Stimulated activated CD4-positive, alpha-beta T cell treated with anti-CD3 and anti-CD28 coated beads, Interleukin-15, amount 100 ng/mL, for 1 hour (primary cell): ENCODE measurements at regions not wholly inside any gene's neighbourhood (a gene's known extent, or its start where the extent isn't known, plus 50 kb on each side); places are given as distances from the start of the nearest gene placed in this dataset.
"Not testable (repeated sequence)": the region's sequence is repeated elsewhere in the genome, so short reads cannot be mapped to it uniquely, and the experiment has no call there.

Experiments used
- DNase-seq, 2 donors: peaks; one replicate each; pipeline ENCODE4 v3.0.0-alpha.2; 2020; ENCODE audit warnings: low read depth in 1 of 2, low spot score in 1 of 2

DNA sequence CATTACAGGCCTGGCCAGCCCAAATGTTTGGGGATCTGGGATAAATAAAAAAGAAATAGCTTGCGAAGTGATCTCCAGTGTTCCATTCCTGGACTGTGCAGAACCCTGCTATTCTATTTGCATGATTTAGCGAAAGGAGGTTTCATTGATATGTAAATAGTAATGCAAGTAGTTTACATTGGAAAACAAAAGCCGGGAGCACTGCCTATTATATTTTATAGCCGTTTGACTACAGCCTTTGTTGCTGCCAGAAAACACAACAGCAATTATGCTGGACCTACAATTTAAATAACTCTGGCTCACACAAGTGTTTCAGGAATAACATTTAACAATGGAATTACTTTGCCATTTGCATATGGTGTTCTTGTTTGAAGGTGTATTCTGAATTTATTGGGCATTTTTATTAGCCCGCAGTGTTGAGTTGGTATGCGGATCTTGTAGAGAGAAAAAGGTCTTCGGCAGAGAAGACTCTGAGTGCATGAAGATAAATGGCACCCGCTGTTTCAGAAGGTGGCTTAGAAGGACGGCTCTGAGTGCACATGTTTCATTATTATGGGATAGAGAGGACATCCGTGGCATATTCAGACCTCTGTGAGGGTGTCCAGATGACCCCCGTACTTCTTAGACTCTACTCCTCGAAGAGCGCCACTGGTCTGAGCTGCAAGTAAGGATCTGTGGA is 315.0 kb downstream of the BRD1 start:
- DNase-seq = no peak

DNA sequence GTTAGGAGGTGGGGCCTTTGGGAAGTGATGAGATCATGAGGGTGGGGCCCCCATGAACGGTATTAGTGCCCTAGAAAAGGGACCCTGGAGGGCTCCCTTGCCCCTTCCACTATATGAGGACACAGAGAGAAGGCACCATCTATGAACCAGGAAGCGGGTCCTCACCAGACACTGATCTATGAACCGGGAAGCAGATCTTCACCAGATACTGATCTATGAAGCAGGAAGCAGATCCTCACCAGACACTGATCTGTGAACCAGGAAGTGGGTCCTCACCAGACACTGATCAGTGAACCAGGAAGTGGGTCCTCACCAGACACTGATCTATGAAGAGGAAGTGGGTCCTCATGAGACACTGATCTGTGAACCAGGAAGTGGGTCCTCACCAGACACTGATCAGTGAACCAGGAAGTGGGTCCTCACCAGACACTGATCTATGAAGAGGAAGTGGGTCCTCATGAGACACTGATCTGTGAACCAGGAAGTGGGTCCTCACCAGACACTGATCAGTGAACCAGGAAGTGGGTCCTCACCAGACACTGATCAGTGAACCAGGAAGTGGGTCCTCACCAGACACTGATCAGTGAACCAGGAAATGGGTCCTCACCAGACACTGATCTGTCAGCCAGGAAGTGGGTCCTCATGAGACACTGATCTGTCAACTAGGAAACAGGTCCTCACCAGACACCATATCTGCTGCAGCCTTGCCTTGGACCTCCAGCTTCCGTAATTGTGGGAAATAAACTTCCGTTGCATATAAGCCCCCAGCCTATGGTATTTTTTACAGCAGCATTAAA is 316.1 kb downstream of the BRD1 start:
- not testable (repeated sequence) for DNase-seq

DNA sequence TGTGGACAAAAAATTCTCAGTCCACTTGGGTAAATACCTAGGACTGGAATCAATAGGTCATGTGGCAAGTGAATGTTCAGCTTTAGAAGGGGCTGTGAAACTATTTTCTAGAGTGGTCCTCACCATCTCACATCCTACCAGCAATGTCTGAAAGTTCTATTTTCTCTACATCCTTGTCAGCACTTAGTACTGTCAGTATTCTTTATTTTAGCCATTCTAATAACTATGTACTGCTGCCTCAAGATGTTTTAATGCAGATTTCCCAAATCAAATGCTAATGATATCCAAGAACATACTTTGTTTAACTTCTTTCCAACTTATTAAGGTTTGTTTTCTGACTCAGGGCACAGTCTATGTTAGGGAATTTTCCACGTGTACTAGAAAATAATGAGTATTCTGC is 317.0 kb downstream of the BRD1 start:
- DNase-seq = no peak

GRCh38 chr22:49509016-49509415 is 318.7 kb downstream of the BRD1 start:
- no peak for DNase-seq

- no peak for DNase-seq
Observed at GRCh38 chr22:49508561-49508960, 319.1 kb downstream of the BRD1 start.

- no peak for DNase-seq
Observed at GRCh38 chr22:49507607-49508292, 319.9 kb downstream of the BRD1 start.

DNA sequence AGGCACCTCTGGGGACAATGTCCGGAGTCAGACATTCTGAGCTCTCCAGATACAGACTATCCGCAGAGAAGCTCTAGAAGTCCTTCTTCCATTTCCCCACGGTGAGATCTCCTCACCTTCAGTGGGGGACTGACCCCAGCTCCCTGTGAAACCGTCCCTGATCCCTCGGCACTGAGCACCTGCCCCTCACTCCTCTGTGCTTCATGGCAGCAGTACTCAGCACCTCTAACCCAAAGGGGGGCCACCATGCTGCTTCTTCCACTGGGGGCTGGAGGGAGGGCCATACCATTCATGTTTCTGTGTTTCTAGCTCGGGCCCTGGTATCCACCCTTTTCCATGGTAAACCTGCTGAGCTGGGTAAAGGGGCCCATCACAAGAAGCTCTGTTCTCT is 321.7 kb downstream of the BRD1 start:
- DNase-seq = no peak

GRCh38 chr22:49505337-49506009 is 322.2 kb downstream of the BRD1 start:
- DNase-seq = no peak

DNA sequence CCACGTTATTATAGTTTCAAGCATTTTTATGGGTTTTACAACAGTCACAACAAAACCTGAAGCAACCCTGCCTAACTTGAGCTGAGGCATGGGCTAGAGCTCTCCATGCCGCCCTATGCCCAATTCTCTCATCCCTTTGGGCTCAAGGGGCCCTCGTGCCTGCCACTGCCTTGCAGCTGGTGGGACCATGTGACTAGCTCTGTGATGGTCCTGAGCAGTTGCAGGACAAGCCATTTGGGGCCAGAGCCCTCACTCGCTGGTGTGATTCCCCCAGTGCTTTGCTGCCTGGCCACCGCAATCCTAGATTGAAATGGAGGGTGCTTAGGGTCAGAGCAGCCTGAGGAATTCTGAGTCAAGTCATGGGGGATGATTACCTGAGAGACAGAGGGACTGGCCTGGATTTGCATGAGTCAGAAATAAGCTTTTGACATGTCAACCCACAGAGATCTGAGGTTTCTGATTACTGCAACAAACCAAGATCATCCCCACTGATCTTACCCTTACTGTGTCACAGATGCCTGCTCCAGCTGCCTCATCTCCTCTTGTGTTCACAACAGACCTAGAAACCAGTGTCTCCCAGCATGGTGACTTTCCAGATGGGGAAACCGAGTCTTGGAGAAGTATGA is 323.7 kb downstream of the BRD1 start:
- no peak for DNase-seq

GRCh38 chr22:49503321-49503720 is 324.4 kb downstream of the BRD1 start:
- DNase-seq = no peak

GRCh38 chr22:49502126-49502826 is 325.4 kb downstream of the BRD1 start:
- no peak for DNase-seq

GRCh38 chr22:49500942-49501395 is 326.7 kb downstream of the BRD1 start:
- no peak for DNase-seq

GRCh38 chr22:49500076-49500460 is 327.6 kb downstream of the BRD1 start:
- no peak for DNase-seq

GRCh38 chr22:49499433-49500075 is 328.1 kb downstream of the BRD1 start:
- DNase-seq = no peak

- DNase-seq = no peak
Observed at GRCh38 chr22:49497266-49497665, 330.4 kb downstream of the BRD1 start.

GRCh38 chr22:49494555-49494954 is 333.1 kb downstream of the BRD1 start:
- DNase-seq = no peak

- DNase-seq = no peak
Observed at GRCh38 chr22:49492741-49493251, 334.9 kb downstream of the BRD1 start.

DNA sequence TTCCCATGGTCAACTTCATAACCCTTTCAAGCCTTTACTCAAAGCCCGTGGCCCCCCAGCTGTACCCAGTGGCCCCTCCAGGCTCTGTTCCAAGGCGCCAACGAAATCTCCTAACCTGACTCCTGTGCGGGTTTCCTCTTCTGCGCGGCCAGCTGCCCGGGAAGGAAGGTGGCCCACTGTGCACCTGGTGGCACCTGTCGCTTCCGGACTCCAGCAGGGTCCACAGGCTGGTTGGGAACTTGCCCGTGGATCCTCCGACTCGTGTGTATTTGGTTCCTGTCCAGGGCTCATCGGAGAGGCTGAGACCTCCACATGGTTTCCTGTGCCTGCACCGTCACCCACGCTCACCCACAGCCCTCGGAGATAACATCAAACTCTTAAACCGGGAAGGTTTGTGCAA is 335.4 kb downstream of the BRD1 start:
- no peak for DNase-seq

GRCh38 chr22:49491726-49492125 is 335.9 kb downstream of the BRD1 start:
- DNase-seq = no peak

DNA sequence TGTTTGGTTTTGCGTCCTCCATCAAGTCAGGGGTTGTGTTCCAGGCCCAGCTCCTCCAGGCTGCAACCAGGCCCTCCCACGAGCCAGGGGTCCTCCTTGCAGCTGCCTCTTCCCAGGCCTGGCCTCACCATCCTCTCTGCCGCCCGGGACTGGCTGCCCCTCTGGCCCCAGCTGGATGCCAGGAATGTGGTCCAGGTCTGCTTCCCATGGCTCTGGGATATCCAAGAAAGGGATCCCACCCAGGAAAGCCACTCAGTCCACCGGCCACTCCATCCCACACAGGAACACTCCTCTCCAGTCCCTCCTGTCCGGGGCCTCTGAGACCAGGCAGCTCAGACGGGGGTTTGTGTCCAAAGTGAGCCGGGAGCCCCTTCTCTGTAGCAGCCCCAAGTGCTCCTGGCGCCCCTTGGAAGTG is 336.4 kb downstream of the BRD1 start:
- DNase-seq = no peak
